HepG2 (cell line): ENCODE measurements at regions not wholly inside any gene's neighbourhood (a gene's known extent, or its start where the extent isn't known, plus 50 kb on each side); places are given as distances from the start of the nearest gene placed in this dataset.

Experiments used
- ATAC-seq: fragments of 200-7000 bp; cut with Tn5 transposase; 3 replicates; pipeline ENCODE4 v1.9.1; 2020; ENCODE audit warnings: mild to moderate bottlenecking, moderate library complexity
- BruUV-seq: library from RNA; stranded (reverse); fragments of 400-500 nt; replicated peaks from 2 replicates; lab custom pipeline; 2021; lab: Mats Ljungman, UMichigan
- CTCF ChIA-PET: fragments of 300-600 bp; formaldehyde crosslinking; extraction: SDS; loops from one replicate; lab custom pipeline; 2021; ENCODE audit warnings: low total read pairs, inconsistent platforms, low intra/inter-chr PET ratio; lab: Yijun Ruan, JAX
- POLR2A ChIA-PET: fragments of 350-600 bp; sonication (Branson Sonifier 250); formaldehyde crosslinking; loops from one replicate; lab custom pipeline; 2020; ENCODE audit warnings: antibody characterized with exemption, inconsistent platforms; lab: Yijun Ruan, JAX
- DNase-seq: peaks from one replicate; pipeline ENCODE4 v3.0.0-alpha.2; 2015; ENCODE audit warnings: low spot score
- FAIRE-seq: peaks from 3 replicates; lab custom pipeline; 2011; peaks lifted over from hg19 to GRCh38; lab: Jason Lieb, UNC
- H2AFZ ChIP-seq: one replicate; pipeline ENCODE4 v1.6.1; 2011; ENCODE audit warnings: low read length, inconsistent platforms
- H3K27ac ChIP-seq: fragments of 300-600 bp; 3 replicates; pipeline ENCODE4 v1.8.0; 2011; ENCODE audit warnings: mixed run types, mild to moderate bottlenecking, mixed read lengths, low read length, inconsistent platforms; ENCODE audit not compliant: insufficient read depth; ENCODE audit errors: extremely low read length
- H3K27me3 ChIP-seq, 2 experiments: fragments of 200-600 bp in 1 of 2; 2 replicates in 1 of 2; 3 replicates in 1 of 2; pipeline versions ENCODE4 v1.6.0 to v1.8.0; 2011; ENCODE audit warnings: low read length in 2 of 2, mild to moderate bottlenecking in 2 of 2, moderate library complexity in 2 of 2, inconsistent platforms in 1 of 2; ENCODE audit not compliant: insufficient read depth in 2 of 2, control insufficient read depth in 1 of 2
- H3K36me3 ChIP-seq, 2 experiments: fragments of 200-600 bp in 1 of 2; replicated peaks in 1 of 2; 2 replicates in 1 of 2; 3 replicates in 1 of 2; pipeline versions ENCODE4 v1.5.1 to v1.8.0; 2011; ENCODE audit warnings: low read length in 2 of 2, inconsistent platforms in 1 of 2; ENCODE audit not compliant: insufficient read depth in 2 of 2, control insufficient read depth in 1 of 2
- H3K4me1 ChIP-seq: 2 replicates; pipeline ENCODE4 v1.5.1; 2012; ENCODE audit warnings: low read length, inconsistent platforms; ENCODE audit not compliant: insufficient read depth
- H3K4me2 ChIP-seq: 2 replicates; pipeline ENCODE4 v1.6.0; 2011; ENCODE audit warnings: low read depth, low read length, inconsistent platforms
- H3K4me3 ChIP-seq, 3 experiments: fragments of 200-600 bp in 1 of 3; sonication (generic), shearing (Covaris generic) in 1 of 3; replicated peaks in 1 of 3; 2 replicates each; pipeline ENCODE4 v1.5.1; 2011 to 2016; ENCODE audit warnings: low read length in 3 of 3, inconsistent platforms in 2 of 3, low read depth in 2 of 3, mild to moderate bottlenecking in 2 of 3, control low read depth in 1 of 3, mixed read lengths in 1 of 3; ENCODE audit not compliant: insufficient read depth in 1 of 3
- H3K79me2 ChIP-seq: one replicate; pipeline ENCODE4 v1.6.1; 2011; ENCODE audit warnings: low read length, inconsistent platforms; ENCODE audit not compliant: insufficient read depth
- H3K9ac ChIP-seq: 2 replicates; pipeline ENCODE4 v1.6.0; 2011; ENCODE audit warnings: mild to moderate bottlenecking, low read depth, low read length, inconsistent platforms; ENCODE audit not compliant: insufficient read depth
- H3K9me3 ChIP-seq: 2 replicates; pipeline ENCODE4 v1.5.1; 2012; ENCODE audit warnings: mild to moderate bottlenecking, low read length
- H4K20me1 ChIP-seq: 2 replicates; pipeline ENCODE4 v1.6.0; 2011; ENCODE audit warnings: inconsistent platforms, mild to moderate bottlenecking, low read length, moderate library complexity; ENCODE audit not compliant: insufficient read depth
- ELF3 ChIP-seq: IDR thresholded peaks from 2 replicates; pipeline ENCODE4 v1.6.1; 2016; ENCODE audit warnings: missing genetic modification reagents, missing compliant biosample characterization
- HNRNPLL ChIP-seq: fragments of 200-400 bp; formaldehyde crosslinking; IDR thresholded peaks from 2 replicates; pipeline ENCODE4 v1.6.1; 2017; ENCODE audit warnings: mild to moderate bottlenecking, low read depth, low read length; ENCODE audit not compliant: poor library complexity, severe bottlenecking
- IRF1 ChIP-seq: sonication (generic); formaldehyde crosslinking; IDR thresholded peaks from 2 replicates; pipeline ENCODE4 v1.4.0; 2020; ENCODE audit warnings: low read depth, mild to moderate bottlenecking, missing genetic modification reagents
- NFKB2 ChIP-seq: sonication (generic); formaldehyde crosslinking; IDR thresholded peaks from 2 replicates; pipeline ENCODE4 v1.4.0; 2020; ENCODE audit warnings: missing genetic modification reagents, borderline replicate concordance
- PTBP1 ChIP-seq: fragments of 200-400 bp; formaldehyde crosslinking; IDR thresholded peaks from 2 replicates; pipeline ENCODE4 v1.6.1; 2018; ENCODE audit warnings: low read length, low read depth; ENCODE audit not compliant: poor library complexity, severe bottlenecking
- TAF15 ChIP-seq: fragments of 200-400 bp; formaldehyde crosslinking; IDR thresholded peaks from one replicate; pipeline ENCODE4 v1.6.1; 2018; ENCODE audit warnings: mild to moderate bottlenecking, low read depth, low read length; ENCODE audit not compliant: poor library complexity, severe bottlenecking
- TBX2 ChIP-seq: sonication (generic); formaldehyde crosslinking; IDR thresholded peaks from 2 replicates; pipeline ENCODE4 v1.5.0; 2020; ENCODE audit warnings: missing genetic modification reagents, mild to moderate bottlenecking, borderline replicate concordance
- ZEB1 ChIP-seq: IDR thresholded peaks from 2 replicates; pipeline ENCODE4 v1.6.1; 2012; ENCODE audit warnings: mild to moderate bottlenecking, low read depth, inconsistent platforms; ENCODE audit not compliant: insufficient replicate concordance
- ZNF44 ChIP-seq: sonication (generic); formaldehyde crosslinking; IDR thresholded peaks from 2 replicates; pipeline ENCODE4 v1.5.1; 2020; ENCODE audit warnings: mild to moderate bottlenecking, missing genetic modification reagents
- ZNF75D ChIP-seq: sonication (generic); formaldehyde crosslinking; IDR thresholded peaks from 2 replicates; pipeline ENCODE4 v1.8.1; 2023; ENCODE audit warnings: missing genetic modification reagents, mild to moderate bottlenecking, borderline replicate concordance
- ZNF816 ChIP-seq: sonication (generic); formaldehyde crosslinking; IDR thresholded peaks from 2 replicates; pipeline ENCODE4 v1.8.0; 2022; ENCODE audit warnings: missing genetic modification reagents, mild to moderate bottlenecking, borderline replicate concordance
- ZNF841 ChIP-seq: sonication (generic); formaldehyde crosslinking; IDR thresholded peaks from 2 replicates; pipeline ENCODE4 v1.8.1; 2023; ENCODE audit warnings: missing genetic modification reagents, borderline replicate concordance
- ZSCAN21 ChIP-seq: sonication (generic); formaldehyde crosslinking; IDR thresholded peaks from 2 replicates; pipeline ENCODE4 v1.8.0; 2022; ENCODE audit warnings: mild to moderate bottlenecking, missing genetic modification reagents, moderate library complexity, borderline replicate concordance
- in situ Hi-C: cut with HindIII; loops from 2 replicates; pipeline ENCODE4 v1.10.0; 2017; ENCODE audit warnings: low pct_unique_long_range_greater_than_20kb; ENCODE audit not compliant: extremely low pct_ligation_motif_present
- intact Hi-C: fragments of 100-400 bp; cut with micrococcal nuclease; formaldehyde crosslinking; loops from one replicate; pipeline ENCODE4 v1.10.0; 2022; ENCODE audit not compliant: unreplicated experiment
- TF ChIP-seq, protein P1 (sequence below): sonication (generic); formaldehyde crosslinking; conservative IDR thresholded peaks from 2 replicates; pipeline ENCODE4 v1.4.0; 2020; ENCODE audit warnings: mild to moderate bottlenecking, missing genetic modification reagents, moderate library complexity
- TF ChIP-seq, protein P2 (sequence below): sonication (generic); IDR thresholded peaks from 2 replicates; pipeline ENCODE4 v1.6.1; 2016; ENCODE audit warnings: low read depth, borderline replicate concordance

GRCh38 chr13:33377825-33378224 lies 92.3 kb upstream of the STARD13 start:
- intact Hi-C loops (no loop called here), in situ Hi-C loops (no loop called here)
- H3K9ac ChIP-seq = no peak overlapping the region
- POLR2A ChIA-PET = no interaction called here
- no peak for ATAC-seq
- no peaks in the 10 kb centered on the region for H3K36me3 ChIP-seq
- no peaks in the 10 kb centered on the region for H3K27me3 ChIP-seq
- H4K20me1 ChIP-seq = no peaks in the 10 kb centered on the region
- peaks cover 22% of the 10 kb centered on the region for H3K4me1 ChIP-seq
- BruUV-seq = no TSS peak
- CTCF ChIA-PET = no interaction called here
- TF ChIP-seq, protein P1, sequence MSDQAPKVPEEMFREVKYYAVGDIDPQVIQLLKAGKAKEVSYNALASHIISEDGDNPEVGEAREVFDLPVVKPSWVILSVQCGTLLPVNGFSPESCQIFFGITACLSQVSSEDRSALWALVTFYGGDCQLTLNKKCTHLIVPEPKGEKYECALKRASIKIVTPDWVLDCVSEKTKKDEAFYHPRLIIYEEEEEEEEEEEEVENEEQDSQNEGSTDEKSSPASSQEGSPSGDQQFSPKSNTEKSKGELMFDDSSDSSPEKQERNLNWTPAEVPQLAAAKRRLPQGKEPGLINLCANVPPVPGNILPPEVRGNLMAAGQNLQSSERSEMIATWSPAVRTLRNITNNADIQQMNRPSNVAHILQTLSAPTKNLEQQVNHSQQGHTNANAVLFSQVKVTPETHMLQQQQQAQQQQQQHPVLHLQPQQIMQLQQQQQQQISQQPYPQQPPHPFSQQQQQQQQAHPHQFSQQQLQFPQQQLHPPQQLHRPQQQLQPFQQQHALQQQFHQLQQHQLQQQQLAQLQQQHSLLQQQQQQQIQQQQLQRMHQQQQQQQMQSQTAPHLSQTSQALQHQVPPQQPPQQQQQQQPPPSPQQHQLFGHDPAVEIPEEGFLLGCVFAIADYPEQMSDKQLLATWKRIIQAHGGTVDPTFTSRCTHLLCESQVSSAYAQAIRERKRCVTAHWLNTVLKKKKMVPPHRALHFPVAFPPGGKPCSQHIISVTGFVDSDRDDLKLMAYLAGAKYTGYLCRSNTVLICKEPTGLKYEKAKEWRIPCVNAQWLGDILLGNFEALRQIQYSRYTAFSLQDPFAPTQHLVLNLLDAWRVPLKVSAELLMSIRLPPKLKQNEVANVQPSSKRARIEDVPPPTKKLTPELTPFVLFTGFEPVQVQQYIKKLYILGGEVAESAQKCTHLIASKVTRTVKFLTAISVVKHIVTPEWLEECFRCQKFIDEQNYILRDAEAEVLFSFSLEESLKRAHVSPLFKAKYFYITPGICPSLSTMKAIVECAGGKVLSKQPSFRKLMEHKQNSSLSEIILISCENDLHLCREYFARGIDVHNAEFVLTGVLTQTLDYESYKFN (CRISPR knock-in tag) = no peak
- TF ChIP-seq ZNF816 (CRISPR knock-in tag) = no peak
- no peak for TF ChIP-seq ELF3 (CRISPR knock-in tag)
- no peak for TF ChIP-seq TAF15
- TF ChIP-seq ZNF841 (CRISPR knock-in tag) = no peak
- TF ChIP-seq, protein P2, sequence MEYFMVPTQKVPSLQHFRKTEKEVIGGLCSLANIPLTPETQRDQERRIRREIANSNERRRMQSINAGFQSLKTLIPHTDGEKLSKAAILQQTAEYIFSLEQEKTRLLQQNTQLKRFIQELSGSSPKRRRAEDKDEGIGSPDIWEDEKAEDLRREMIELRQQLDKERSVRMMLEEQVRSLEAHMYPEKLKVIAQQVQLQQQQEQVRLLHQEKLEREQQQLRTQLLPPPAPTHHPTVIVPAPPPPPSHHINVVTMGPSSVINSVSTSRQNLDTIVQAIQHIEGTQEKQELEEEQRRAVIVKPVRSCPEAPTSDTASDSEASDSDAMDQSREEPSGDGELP = no peak
- no peak for TF ChIP-seq ZSCAN21
- TF ChIP-seq TBX2 (CRISPR knock-in tag) = no peak
- no peak for TF ChIP-seq ZEB1
- no peak for TF ChIP-seq HNRNPLL
- no peak for TF ChIP-seq PTBP1
- TF ChIP-seq ZNF44 (CRISPR knock-in tag) = no peak
- TF ChIP-seq ZNF75D = no peak
- TF ChIP-seq IRF1 = no peak
- TF ChIP-seq NFKB2 = no peak
- DNase-seq = no peak
- H3K9me3 ChIP-seq = no peaks in the 10 kb centered on the region
- H3K4me2 ChIP-seq = no peak overlapping the region
- no peaks in the 10 kb centered on the region for H3K79me2 ChIP-seq
- no peak overlapping the region for H3K4me3 ChIP-seq
- no peak for FAIRE-seq
- H2AFZ ChIP-seq = no peak overlapping the region
- H3K27ac ChIP-seq = no peak overlapping the region
